ENCODE measurements at regions not wholly inside any gene's neighbourhood (a gene's known extent, or its start where the extent isn't known, plus 50 kb on each side); places are given as distances from the start of the nearest gene placed in this dataset.

DNA sequence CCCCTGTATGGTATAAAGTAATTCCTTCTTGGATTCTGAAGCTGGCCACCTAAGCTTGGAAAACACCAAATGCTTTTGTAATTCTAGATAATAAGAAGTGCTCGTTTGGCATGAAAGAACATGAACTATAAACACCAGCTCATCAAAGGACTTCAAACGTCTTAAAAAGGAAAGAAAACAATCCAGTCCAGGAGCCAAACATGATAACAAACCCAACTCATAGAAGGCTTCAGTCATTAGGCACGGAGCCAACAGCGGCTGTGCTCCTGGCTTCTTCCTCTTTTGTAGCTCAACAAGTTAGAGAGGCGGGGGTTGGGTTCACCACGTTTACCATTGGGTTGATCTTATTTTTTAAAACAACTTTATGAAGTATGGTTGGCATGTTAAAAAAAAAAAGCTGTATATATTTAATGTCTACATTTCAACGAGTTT lies 56.4 kb upstream of the ECHDC3 start (continued):
- TF ChIP-seq, protein P1, sequence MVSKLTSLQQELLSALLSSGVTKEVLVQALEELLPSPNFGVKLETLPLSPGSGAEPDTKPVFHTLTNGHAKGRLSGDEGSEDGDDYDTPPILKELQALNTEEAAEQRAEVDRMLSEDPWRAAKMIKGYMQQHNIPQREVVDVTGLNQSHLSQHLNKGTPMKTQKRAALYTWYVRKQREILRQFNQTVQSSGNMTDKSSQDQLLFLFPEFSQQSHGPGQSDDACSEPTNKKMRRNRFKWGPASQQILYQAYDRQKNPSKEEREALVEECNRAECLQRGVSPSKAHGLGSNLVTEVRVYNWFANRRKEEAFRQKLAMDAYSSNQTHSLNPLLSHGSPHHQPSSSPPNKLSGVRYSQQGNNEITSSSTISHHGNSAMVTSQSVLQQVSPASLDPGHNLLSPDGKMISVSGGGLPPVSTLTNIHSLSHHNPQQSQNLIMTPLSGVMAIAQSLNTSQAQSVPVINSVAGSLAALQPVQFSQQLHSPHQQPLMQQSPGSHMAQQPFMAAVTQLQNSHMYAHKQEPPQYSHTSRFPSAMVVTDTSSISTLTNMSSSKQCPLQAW (CRISPR knock-in tag; IDR thresholded peaks at IDR 0.05) = no peak
- TF ChIP-seq ZBTB8A (CRISPR knock-in tag; IDR thresholded peaks at IDR 0.05; ENCODE audit: borderline replicate concordance, low read depth) (no peak), STAG1 (CRISPR knock-in tag; IDR thresholded peaks at IDR 0.05) (no peak), ISL2 (CRISPR knock-in tag; IDR thresholded peaks at IDR 0.05) (peak; percentile 42; the same call in 1 of the 2 replicates), SMAD3 (CRISPR knock-in tag; IDR thresholded peaks at IDR 0.05) (no peak), MAFF (IDR thresholded peaks at IDR 0.05; ENCODE audit: low read depth, low read length) (no peak), ASH2L (IDR thresholded peaks at IDR 0.05; ENCODE audit: insufficient read length, low read depth, low read length) (no peak), ZMYM4 (CRISPR knock-in tag; IDR thresholded peaks at IDR 0.05) (no peak), RBM39 (IDR thresholded peaks at IDR 0.05; ENCODE audit: low read depth, low read length, poor library complexity, severe bottlenecking) (no peak), SMYD3 (CRISPR knock-in tag; IDR thresholded peaks at IDR 0.05) (0 out of 2 replicates have a peak, but pooled peaks have one; percentile 39), NONO (IDR thresholded peaks at IDR 0.05) (no peak), NONO (CRISPR knock-in tag; conservative IDR thresholded peaks at IDR 0.05) (no peak), TBP (CRISPR knock-in tag; IDR thresholded peaks at IDR 0.05) (no peak), CREB1 (IDR thresholded peaks at IDR 0.05) (no peak), CREB1 (CRISPR knock-in tag; IDR thresholded peaks at IDR 0.05) (no peak), ZNF431 (CRISPR knock-in tag; IDR thresholded peaks at IDR 0.05; ENCODE audit: borderline replicate concordance, low read depth) (no peak)
- TF ChIP-seq, protein P2, sequence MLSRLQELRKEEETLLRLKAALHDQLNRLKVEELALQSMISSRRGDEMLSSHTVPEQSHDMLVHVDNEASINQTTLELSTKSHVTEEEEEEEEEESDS (CRISPR knock-in tag; IDR thresholded peaks at IDR 0.05; ENCODE audit: borderline replicate concordance) = no peak
- TF ChIP-seq, protein P3, sequence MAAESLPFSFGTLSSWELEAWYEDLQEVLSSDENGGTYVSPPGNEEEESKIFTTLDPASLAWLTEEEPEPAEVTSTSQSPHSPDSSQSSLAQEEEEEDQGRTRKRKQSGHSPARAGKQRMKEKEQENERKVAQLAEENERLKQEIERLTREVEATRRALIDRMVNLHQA (CRISPR knock-in tag; IDR thresholded peaks at IDR 0.05) = no peak
- TF ChIP-seq, protein P4, sequence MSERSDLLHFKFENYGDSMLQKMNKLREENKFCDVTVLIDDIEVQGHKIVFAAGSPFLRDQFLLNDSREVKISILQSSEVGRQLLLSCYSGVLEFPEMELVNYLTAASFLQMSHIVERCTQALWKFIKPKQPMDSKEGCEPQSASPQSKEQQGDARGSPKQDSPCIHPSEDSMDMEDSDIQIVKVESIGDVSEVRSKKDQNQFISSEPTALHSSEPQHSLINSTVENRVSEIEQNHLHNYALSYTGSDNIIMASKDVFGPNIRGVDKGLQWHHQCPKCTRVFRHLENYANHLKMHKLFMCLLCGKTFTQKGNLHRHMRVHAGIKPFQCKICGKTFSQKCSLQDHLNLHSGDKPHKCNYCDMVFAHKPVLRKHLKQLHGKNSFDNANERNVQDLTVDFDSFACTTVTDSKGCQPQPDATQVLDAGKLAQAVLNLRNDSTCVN (CRISPR knock-in tag; IDR thresholded peaks at IDR 0.05; ENCODE audit: borderline replicate concordance) = no peak
- TF ChIP-seq, protein P5, sequence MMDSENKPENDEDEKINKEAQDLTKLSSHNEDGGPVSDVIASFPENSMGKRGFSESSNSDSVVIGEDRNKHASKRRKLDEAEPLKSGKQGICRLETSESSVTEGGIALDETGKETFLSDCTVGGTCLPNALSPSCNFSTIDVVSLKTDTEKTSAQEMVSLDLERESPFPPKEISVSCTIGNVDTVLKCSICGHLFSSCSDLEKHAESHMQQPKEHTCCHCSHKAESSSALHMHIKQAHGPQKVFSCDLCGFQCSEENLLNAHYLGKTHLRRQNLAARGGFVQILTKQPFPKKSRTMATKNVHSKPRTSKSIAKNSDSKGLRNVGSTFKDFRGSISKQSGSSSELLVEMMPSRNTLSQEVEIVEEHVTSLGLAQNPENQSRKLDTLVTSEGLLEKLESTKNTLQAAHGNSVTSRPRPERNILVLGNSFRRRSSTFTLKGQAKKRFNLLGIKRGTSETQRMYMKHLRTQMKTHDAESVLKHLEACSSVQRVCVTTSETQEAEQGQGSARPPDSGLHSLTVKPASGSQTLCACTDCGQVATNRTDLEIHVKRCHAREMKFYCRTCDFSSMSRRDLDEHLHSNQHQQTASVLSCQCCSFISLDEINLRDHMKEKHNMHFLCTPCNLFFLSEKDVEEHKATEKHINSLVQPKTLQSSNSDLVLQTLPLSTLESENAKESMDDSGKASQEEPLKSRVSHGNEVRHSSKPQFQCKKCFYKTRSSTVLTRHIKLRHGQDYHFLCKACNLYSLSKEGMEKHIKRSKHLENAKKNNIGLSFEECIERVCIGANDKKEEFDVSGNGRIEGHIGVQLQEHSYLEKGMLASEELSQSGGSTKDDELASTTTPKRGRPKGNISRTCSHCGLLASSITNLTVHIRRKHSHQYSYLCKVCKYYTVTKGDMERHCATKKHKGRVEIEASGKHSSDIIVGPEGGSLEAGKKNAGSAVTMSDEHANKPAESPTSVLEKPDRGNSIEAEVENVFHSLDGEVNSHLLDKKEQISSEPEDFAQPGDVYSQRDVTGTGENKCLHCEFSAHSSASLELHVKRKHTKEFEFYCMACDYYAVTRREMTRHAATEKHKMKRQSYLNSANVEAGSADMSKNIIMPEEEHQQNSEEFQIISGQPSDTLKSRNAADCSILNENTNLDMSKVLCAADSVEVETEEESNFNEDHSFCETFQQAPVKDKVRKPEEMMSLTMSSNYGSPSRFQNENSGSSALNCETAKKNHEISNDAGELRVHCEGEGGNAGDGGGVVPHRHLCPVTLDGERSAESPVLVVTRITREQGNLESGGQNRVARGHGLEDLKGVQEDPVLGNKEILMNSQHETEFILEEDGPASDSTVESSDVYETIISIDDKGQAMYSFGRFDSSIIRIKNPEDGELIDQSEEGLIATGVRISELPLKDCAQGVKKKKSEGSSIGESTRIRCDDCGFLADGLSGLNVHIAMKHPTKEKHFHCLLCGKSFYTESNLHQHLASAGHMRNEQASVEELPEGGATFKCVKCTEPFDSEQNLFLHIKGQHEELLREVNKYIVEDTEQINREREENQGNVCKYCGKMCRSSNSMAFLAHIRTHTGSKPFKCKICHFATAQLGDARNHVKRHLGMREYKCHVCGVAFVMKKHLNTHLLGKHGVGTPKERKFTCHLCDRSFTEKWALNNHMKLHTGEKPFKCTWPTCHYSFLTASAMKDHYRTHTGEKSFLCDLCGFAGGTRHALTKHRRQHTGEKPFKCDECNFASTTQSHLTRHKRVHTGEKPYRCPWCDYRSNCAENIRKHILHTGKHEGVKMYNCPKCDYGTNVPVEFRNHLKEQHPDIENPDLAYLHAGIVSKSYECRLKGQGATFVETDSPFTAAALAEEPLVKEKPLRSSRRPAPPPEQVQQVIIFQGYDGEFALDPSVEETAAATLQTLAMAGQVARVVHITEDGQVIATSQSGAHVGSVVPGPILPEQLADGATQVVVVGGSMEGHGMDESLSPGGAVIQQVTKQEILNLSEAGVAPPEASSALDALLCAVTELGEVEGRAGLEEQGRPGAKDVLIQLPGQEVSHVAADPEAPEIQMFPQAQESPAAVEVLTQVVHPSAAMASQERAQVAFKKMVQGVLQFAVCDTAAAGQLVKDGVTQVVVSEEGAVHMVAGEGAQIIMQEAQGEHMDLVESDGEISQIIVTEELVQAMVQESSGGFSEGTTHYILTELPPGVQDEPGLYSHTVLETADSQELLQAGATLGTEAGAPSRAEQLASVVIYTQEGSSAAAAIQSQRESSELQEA (CRISPR knock-in tag; IDR thresholded peaks at IDR 0.05; ENCODE audit: not compliant biosample characterization) = no peak
